ENCODE measurements at regions not wholly inside any gene's neighbourhood (a gene's known extent, or its start where the extent isn't known, plus 50 kb on each side); places are given as distances from the start of the nearest gene placed in this dataset.

DNA sequence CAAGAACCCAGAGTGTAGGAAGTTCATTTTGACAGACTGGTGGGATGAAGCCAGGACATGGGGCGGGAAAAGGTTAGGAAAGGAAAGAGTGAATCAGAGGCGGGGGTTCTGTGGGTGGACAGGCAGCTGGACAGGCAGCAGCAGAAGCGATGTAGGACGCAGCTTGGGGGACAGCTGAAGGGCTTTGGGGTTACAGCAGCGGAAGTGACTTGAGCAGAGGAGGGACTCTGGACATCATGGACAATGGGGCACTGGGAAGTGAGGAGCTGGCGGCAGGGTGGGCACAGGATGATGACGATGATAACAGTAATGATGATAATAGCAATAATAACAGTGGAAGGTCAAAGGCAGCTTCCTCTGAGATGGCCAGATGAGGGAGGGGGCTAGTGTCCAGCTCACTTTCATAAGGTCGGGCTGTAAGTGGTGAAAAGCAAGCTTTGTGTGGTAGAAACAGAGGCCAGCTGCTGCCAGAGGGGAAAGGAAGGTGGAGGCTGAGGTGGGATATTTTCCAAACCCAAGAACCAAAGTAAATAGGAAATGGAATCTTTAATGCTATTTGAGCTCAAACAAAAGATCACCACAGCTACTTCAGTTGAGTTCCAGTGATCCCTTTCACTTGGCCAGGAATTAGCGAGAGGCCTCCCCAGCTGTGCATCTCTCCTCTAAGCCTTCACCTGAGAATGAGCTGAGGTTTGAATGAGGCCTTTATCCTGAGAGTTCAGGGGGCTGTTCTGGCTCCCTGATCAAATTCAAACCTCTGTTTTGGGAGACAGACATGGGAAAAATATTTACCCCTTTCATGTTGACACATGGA, 433.5 kb downstream of the DHX35 start:
- DNase-seq (ENCODE audit: low read depth): no peak

DNA sequence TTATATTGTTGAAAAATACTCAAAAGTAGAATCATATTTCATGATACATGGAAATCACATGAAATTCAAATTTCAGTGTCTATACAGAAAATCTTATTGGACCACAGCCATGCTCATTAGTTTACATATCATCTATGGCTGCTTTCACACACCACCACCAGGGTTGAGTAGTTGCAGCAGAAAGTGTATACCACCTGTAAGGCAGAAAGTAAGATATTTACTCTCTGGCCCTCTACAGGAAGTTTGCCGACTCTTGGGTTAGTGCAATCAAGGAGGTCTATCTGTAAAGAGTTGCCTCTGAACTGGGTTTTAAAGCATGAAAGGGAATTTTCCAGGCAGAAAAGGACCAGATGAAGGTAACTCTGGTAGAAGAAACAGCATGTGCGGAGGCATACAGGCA, 432.3 kb downstream of the DHX35 start:
- DNase-seq (ENCODE audit: low read depth): no peak

DNA sequence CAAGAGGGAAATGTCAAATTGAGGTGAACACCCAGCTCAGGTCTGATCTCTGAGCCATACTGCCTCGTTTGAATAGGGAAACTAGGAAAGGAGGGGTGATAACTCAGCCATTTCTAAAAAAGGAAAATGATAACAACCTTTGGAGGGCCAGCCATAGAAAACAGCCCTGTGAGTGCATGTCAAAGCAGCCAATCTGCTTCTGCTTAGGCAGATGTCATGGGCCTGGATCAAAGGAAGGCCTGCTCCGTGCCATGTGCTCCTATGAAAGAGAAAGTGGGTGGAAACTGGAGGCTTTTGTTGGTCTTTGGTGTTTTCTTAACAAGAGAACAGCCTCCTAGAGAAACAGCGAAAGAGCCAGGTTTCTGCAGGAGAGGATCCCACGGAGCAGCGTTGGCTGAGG, 428.0 kb downstream of the DHX35 start:
- no peak for DNase-seq (ENCODE audit: low read depth)

DNA sequence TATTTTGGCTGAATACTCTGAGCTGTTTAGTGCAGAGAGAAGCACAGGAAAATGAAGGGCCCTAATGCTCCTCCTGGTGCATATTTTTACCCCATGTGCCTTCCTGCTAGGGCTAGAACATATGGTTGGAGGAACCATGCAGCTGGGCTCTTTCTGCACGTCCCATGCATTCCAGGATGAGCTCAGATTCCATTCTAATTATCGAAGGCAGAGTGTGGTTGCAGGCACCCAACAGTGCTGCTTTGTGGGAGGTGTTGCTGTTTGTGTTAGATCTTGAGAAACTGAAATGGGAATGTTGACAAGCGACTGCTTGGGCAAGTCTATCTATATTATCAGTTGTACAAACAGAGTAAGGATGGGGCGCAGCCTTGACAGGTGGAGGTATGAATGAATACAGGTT, 419.5 kb downstream of the DHX35 start:
- DNase-seq (ENCODE audit: low read depth): no peak

DNA sequence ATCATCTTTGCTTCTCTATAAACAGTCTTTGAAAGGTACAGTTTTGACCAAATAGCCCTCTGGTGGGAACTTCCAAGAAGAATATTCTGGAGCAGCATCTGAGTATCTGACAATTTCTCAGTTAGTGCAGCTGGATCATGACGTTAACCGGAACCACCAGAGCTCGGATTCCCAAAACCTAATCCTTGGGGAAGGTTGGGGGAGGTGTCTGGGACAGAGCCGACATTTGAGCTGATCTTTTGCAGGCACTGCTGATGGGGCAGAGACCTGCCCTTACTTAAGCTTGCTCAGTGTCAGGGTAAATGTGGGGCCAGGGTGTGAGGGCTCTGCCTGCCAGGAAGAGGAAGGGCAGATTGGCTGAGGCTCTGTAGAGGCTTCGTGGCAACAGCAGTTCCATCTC, 416.6 kb downstream of the DHX35 start:
- DNase-seq (ENCODE audit: low read depth): no peak

DNA sequence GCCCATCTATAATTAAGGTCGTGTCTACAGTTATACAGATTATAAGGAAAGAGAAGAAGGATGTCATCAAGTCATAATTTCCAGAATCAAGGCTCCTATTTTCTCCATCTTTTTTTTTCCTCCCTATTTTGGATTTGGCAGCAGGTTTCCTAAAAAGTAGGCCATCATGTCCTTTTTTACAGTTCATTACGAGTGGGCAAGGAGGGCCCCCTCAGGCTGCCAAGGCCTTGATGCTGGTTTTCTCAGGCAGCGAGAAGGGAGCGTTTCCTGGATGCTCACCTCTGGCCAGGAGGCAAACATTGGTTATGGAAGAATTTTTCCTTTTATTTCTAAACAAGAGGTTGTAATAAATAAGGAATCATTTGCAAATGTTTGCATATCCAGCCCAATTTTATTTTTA, 414.6 kb downstream of the DHX35 start:
- no peak for DNase-seq (ENCODE audit: low read depth)

DNA sequence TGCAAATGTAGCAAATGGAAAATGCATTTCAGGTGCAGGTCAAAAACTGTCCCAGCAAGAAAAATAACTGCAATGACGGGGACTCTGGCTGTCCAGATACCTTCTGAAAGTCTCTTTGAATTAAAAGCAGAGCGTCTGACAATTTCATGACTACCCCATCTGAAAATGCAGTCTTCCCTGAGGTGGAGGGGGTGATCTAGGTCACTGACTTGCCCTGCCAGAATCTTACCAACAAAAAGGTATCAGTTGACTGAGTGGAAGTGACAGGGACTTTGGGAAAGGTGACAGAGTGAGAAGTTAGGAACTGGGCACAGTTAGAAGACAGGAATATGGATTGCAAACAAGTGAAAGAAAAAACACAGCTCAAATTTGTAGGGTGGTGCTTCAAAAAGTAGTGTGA, 402.2 kb downstream of the DHX35 start:
- DNase-seq (ENCODE audit: low read depth): no peak

DNA sequence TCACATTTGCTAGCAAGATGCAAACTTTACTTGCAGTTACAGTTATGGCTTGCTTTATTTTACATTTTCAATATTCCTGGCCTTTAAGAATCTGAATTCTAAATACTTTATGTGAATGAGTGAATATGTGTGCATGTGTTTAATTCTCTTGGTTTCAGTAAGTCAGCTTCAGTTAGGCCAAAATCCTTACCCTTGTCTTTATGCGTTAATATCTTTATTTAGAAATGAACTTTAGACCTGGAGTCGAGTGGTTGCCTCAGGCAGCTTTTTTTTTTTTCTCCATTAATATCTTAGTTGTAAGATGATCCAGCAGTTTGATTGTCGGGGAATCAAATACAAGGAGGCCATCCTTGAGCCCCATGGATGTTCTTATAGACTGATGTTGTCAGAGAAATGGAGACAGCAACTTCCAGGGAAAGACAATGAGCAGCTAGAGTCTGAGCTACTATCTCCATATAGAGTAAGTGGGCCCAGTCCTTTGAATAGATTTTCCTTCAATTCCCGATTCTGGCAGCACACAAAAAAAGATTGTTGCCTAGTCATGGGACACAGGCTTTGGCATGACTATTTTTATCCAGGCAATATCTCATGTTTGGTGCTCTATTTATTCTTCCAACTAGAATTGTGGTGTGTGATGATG, 398.0 kb downstream of the DHX35 start:
- no peak for DNase-seq (ENCODE audit: low read depth)

DNA sequence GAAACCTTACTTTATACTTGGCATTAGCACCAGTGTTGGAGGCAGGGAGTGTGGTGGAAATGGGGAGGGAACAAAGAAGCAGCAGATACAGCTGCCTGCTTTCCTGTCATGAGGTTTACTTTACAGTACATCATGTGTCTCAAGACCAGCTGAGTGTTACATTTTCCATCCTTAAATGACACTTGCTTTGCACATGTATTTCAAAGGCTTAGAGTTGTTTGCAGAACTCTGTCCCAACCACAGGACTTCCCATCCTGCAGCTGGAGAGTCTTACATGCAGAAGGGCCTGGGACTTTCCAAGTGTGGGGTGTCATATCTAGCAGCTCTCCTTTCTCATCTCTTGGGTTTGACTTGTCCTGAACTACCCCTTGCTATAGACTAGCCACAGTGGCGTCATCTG, 395.9 kb downstream of the DHX35 start:
- no peak for DNase-seq (ENCODE audit: low read depth)

DNA sequence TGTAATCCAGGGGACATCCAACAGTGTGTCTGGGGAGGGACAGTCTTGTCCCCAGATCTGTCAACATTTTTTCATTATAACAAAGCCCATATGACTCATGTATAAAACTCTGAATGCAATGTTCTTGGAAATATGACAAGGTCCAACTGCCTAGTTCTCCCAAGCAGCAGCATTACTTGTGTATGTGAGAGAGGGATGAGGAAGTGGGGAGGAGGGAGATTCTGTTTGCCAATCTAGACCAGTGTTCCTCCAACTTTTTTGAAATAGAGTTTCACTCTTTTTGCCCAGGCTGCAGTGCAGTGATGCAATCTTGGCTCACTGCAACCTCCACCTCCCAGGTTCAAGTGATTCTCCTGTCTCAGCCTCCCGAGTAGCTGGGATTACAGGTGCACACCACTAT, 394.8 kb downstream of the DHX35 start:
- DNase-seq (ENCODE audit: low read depth): no peak

DNA sequence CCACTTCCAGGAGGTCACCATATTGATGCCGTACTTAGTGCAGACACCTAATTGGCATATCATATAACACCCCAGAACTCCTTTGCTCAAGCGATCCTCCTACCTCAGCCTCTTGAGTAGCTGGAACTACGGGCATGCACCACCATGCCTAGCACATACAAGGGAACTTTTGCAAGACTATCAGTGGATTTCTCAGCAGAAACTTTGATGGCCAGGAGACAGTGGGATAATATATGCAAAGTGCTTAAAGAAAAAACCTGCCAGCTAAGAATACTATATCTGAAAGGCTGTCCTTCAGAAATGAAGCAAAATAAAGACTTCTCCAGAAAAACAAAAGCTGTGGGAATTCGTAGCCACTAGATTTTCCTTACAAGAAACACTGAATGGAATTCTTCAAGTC, 387.1 kb downstream of the DHX35 start:
- no peak for DNase-seq (ENCODE audit: low read depth)

DNA sequence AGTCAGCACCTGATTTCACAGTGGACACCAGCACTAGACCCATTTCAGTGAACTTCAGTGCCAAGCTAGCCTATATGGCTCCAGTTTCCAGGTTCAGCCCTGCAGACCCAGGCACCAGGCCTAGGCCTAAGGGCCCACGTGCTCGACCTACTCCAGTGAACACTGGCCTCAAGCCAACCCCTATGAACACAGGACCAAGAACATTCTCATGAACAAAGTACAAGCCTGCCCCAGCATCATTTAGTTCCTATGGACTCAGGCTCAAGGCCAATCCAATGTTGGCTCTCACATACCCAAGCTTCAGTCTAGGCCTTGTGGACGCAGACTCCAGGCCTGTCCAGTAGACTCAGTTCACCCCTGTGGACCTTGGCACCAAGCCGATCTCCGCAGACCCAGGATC, 385.5 kb downstream of the DHX35 start:
- no peak for DNase-seq (ENCODE audit: low read depth)

DNA sequence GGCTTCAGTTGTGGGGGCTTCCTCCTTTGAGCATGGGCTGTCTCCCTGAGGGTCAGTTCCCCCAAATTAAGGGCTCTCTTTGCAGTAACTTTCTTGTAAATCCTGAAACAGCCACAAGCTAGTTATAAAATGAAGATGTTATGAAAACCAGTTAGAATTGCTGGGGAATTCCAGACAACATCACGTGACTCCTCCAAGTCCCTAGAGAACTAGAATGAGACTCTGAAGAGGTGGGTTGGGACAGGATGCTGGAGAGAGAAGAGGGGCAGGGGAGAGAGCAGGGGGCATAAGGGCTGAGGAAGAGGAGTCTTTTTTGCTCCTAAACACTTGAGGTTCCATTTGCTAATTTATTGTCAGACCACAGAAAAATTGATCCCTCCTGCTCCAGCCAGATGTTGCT, 380.3 kb downstream of the DHX35 start:
- DNase-seq (ENCODE audit: low read depth): no peak

DNA sequence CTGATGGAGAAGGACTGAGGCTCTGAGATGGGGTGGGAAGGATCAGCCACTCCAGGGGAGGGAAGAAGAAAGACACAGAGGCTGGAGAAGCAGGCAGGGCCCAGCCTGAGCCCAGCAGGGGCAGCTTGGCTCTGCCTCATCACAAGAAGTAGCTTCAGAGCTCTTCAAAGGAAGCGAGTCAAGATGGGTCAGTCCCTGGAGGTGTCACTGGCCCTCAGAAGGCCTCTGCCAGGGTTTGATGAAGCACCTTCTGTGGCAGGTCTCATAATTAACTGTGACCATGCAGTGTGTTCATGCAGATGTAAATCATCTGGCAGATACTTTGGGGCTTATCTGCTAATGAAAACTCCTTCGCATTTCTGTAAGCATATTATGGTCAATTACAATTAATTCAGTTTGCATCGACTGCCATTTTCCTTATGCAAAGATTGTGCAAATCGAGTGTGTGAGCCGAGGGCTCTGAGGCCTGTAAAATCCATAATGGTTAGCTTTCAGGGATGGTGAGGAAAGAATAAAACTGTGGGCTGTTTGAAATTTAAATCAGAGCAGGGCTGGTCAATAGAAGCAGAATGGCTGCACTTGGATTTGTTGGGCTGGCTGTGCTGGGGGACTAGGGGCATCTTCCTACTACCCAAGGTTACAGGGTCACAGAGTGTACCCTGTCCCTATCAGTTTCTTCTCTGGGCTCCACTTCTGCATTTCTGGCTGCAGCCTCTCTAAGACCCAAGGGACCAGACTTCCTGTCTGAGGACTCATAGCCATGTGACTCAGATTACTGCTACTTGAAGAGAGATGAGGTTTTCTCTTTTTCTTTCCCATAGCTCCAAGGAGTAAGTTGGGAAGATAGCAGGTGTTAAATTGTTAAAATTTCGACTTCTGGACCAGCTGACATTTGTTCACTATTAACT, 376.6 kb downstream of the DHX35 start:
- no peak for DNase-seq (ENCODE audit: low read depth)

DNA sequence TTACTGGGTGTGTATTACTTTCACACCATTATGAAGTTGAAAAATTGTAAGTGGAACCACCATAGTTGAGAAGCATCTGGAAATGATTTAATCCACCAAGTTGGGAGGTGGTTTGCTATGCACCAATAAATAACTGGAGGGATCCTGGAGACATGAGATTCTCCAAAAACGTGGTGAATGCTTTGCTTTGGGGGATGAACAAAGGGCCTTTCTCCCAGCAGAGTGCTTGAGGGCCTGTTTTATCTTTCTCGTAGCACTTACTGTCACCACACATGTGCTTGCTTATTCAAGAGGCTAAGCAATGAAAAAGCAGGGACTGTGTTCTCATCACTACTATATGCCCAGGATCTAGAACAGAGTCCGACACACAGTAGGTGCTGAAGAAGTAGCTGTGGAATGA, 371.1 kb downstream of the DHX35 start:
- DNase-seq (ENCODE audit: low read depth): no peak

DNA sequence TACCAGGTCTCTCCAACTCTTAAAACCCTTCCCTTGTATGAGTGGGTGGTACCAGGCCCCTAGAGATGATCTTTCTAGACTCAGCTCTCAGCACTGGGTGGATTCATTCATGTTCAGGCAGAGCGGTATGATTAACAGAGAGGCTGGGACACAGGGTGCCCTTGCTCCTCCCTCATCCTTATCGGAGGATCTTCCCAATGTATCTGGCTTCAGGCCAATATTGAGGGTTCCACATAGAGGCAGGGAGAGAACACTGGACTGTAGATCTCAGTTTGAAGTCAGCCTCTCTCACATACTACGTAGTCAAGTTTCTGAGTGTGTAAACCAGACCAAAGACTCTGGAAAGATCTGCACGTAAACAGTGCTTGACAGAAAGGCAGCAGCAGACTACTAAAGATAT, 366.2 kb downstream of the DHX35 start:
- no peak for DNase-seq (ENCODE audit: low read depth)

DNA sequence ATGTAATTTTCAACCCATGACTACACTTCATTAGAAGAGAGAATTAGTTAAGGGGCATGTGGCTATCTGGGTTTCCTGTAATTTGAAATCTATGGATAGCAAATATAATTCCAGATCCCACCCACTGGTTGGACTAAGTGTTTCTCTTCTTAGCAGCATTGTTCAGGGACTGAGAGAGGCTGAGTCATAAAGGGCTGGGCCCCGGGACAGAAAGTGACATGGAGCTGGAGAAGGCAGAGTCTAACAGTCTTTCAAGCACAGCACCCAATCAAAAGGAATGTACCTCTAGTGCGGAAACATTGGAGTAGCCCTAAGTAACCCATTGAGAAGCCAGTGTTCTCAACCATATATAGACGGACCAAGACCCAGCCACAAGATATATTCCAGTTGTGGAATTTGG, 363.9 kb downstream of the DHX35 start:
- DNase-seq (ENCODE audit: low read depth): no peak

DNA sequence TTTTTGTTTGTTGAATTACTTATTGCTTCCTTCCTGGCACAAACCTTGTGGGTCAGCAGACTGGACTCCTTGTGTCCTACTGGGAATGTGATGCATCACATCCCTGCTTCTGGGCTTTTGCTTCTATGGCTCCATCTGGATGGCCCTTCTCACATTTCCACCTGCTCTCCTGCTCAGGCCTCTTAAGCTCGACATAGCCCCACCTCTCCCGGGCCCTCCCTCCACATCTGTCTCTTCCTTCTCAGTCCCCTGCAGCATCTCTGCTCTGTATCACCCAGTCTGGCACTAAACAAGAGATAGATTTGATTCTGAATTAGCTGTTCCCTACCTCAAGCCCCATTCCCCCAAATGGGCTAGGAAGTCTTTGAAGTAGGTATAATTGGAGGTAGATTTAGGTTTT, 356.8 kb downstream of the DHX35 start:
- DNase-seq (ENCODE audit: low read depth): no peak

DNA sequence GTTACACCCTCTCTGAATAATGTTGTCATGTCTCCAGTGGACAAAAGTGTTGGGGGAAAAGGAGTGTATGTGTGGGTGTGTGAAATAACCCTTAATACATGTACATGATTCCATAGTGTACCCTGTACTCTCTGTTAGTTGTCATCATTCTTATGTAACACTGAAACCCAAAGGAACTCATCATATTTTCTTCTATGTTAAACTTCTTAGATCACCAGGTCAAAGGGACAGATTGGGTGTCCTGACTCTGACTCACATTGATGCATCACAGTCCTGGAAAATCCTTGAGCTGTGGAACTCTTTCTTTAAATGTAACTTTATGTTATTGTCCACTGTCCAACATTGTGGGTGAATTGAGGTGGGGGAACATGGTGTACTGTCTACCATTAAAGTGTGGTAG, 350.5 kb downstream of the DHX35 start:
- no peak for DNase-seq (ENCODE audit: low read depth)

DNA sequence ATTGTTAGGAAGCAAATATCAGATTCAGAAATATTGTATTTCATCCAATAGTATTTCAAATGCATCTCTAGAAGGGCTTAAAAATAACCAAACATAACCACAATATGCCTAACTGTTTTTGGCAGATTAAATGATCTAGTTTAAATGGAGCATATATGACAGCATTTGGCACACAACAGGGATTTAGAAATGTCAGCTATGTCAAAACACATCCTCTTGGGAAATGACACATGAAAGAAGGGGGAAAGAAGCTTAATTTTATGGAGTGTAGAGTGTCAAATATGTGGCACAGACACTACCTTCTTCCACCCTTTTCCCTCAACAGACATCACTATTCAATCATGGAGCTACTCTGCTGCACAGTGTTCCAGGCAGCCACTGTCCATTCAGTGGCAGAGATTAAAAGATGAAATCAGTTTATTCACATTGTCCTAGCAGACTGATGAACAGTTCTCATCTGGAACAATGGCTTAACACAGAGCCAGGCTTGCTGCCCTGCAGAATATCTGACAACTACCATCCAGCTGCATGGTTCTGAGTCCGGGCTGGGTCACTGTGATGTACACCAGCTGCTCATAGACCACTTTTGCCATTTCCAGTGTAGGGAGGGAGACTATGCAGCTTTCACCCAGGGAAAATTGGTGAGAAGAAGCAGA, 349.8 kb downstream of the DHX35 start:
- DNase-seq (ENCODE audit: low read depth): no peak

DNA sequence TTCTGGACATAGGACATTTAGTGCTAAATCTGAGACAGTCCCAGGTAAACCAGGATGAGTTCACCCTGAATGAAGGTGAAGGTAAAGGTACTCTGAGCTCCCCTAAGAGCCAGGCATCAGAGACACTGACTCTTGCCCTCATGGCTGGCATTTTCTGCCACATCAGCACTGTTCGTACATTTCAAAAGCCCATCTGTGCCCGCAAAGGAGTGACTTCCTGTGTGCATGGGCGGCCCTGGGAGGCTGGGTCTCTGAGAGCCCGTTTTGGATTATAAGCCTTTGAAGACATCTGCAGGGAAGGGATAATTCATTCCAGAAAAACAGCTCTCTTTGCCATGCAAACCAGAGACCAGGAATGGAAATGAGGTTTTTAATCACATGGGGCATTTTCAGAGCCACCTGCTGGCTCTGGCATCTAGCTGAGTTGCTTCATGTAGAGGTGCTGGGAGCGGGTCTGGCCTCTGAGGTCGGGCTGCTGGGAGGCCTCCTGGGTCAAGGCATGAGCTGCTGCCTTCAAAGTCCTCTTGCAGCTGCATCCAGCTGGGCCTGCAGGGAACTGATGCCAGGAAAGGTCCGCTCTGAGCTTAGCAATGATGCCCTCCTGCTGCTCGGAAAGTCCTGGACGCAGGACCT, 348.3 kb downstream of the DHX35 start:
- no peak for DNase-seq (ENCODE audit: low read depth)

DNA sequence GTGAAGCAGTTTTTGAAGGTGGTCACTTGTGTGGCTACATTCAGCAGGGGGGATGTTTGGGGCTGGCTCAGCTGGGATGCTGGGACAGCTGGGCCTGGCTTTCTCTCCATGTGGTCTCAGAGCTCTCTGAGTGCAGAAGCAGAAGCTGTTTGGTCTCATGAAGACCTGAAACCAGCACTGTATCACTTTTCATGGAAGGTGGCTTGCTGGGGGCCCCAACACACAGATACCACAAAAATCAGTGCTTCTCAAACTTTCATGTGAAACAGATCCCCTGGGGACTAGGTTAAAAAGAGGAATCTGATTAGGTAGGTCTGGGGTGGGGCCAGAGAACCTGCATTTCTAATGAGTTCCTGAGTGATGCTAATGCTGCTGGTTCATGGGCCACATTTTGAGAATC, 347.3 kb downstream of the DHX35 start:
- DNase-seq (ENCODE audit: low read depth): no peak

Data from stimulated activated CD4-positive, alpha-beta T cell treated with anti-CD3 and anti-CD28 coated beads, Interleukin-2, amount 100 ng/mL, for 4 hours (primary cell).